Adrenal gland (tissue), 9 donors: ENCODE measurements at regions not wholly inside any gene's neighbourhood (a gene's known extent, or its start where the extent isn't known, plus 50 kb on each side); places are given as distances from the start of the nearest gene placed in this dataset.

ENCODE experiments used
- DNase-seq, 7 donors: peaks; one replicate each; pipeline ENCODE4 v3.0.0-alpha.2; 2019 to 2020
- H3K27ac ChIP-seq, 5 donors: fragments of 200-600 bp; sonication (generic) in 4 of 5; 1 replicate in 3 of 5; 2 replicates in 2 of 5; pipeline versions ENCODE4 v1.5.1 to v1.8.0; 2016 to 2020; ENCODE audit warnings: mild to moderate bottlenecking in 1 of 5
- H3K27me3 ChIP-seq: fragments of 200-600 bp; 2 replicates; pipeline ENCODE4 v1.8.0; 2021
- H3K36me3 ChIP-seq, 2 donors: fragments of 200-600 bp; replicated peaks in 1 of 2; 1 replicate in 1 of 2; 2 replicates in 1 of 2; pipeline versions ENCODE4 v1.5.1 to v1.8.0; 2018 to 2022
- H3K4me1 ChIP-seq, 2 donors: fragments of 200-600 bp; replicated peaks in 1 of 2; 1 replicate in 1 of 2; 2 replicates in 1 of 2; pipeline versions ENCODE4 v1.5.1 to v1.8.0; 2018 to 2021
- H3K4me3 ChIP-seq, 4 donors: fragments of 200-600 bp; sonication (generic) in 3 of 4; one replicate each; pipeline ENCODE4 v1.5.1; 2016 to 2018
- H3K9me3 ChIP-seq, 3 donors: fragments of 200-600 bp; sonication (generic) in 1 of 3; replicated peaks in 1 of 3; 1 replicate in 2 of 3; 2 replicates in 1 of 3; pipeline versions ENCODE4 v1.5.1 to v1.8.0; 2016 to 2021
- POLR2A ChIP-seq, 2 donors: fragments of 450-650 bp; IDR thresholded peaks; one replicate each; pipeline ENCODE4 v1.6.1; 2017; ENCODE audit warnings: antibody characterized with exemption in 2 of 2, mild to moderate bottlenecking in 2 of 2, moderate library complexity in 1 of 2
- WGBS, 4 donors: extraction: QIAGEN DNeasy Blood & Tissue Kit in 2 of 4; methylation state at CpG; one replicate each; pipeline versions ENCODE4 v1.1.5 to v1.1.7; 2013 to 2017; 5-methylcytosine and 5-hydroxymethylcytosine counted together
- intact Hi-C, 2 donors: fragments of 100-400 bp; cut with DNase I; formaldehyde crosslinking; loops; one replicate each; pipeline versions ENCODE4 v1.14.1 to v1.15.0; 2022 to 2023
- TF ChIP-seq, protein P1 (sequence below), 6 experiments: fragments of 450-650 bp in 4 of 6; fragments of 200-600 bp in 2 of 6; sonication (generic) in 1 of 6; IDR thresholded peaks; 1 replicate in 5 of 6; 2 replicates in 1 of 6; pipeline versions ENCODE4 v1.5.1 to v1.8.0; 2016 to 2021; ENCODE audit warnings: antibody characterized with exemption in 6 of 6, mild to moderate bottlenecking in 2 of 6, moderate library complexity in 1 of 6
- donor health status: healthy with polysubstance abuse.
- donor health status: Bipolar disorder and iron deficiency.
- donor health status: DM: yes; HTN: yes; CAD: no.
- donor health status: DM: no; HTN: no; CAD: no.
- donor health status: DM: no; HTN: no; CAD: no.

- Histone ChIP-seq H3K9me3 (no peaks in the 10 kb centered on the region), H3K36me3 (no peaks in the 10 kb centered on the region), H3K4me3 (no peak overlapping the region), H3K27ac (no peak overlapping the region), H3K4me1 (no peaks in the 10 kb centered on the region), H3K27me3 (no peaks in the 10 kb centered on the region)
- TF ChIP-seq, protein P1, sequence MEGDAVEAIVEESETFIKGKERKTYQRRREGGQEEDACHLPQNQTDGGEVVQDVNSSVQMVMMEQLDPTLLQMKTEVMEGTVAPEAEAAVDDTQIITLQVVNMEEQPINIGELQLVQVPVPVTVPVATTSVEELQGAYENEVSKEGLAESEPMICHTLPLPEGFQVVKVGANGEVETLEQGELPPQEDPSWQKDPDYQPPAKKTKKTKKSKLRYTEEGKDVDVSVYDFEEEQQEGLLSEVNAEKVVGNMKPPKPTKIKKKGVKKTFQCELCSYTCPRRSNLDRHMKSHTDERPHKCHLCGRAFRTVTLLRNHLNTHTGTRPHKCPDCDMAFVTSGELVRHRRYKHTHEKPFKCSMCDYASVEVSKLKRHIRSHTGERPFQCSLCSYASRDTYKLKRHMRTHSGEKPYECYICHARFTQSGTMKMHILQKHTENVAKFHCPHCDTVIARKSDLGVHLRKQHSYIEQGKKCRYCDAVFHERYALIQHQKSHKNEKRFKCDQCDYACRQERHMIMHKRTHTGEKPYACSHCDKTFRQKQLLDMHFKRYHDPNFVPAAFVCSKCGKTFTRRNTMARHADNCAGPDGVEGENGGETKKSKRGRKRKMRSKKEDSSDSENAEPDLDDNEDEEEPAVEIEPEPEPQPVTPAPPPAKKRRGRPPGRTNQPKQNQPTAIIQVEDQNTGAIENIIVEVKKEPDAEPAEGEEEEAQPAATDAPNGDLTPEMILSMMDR (IDR thresholded peaks at IDR 0.05): no peak
- TF ChIP-seq POLR2A (IDR thresholded peaks at IDR 0.05): no peak
- no peak for DNase-seq
- WGBS, 4 donors: 48 to 55% (median 54%) methylated on average over 2 of the region's 2 CpGs
- intact Hi-C loops: no loop called here
These were observed 760.9 kb upstream of the ACO1 start for GRCh38 chr9:31623511-31623910.

GRCh38 chr9:31629292-31629691 lies 755.2 kb upstream of the ACO1 start:
- no peaks in the 10 kb centered on the region for H3K9me3 ChIP-seq
- no peak for TF ChIP-seq POLR2A (IDR thresholded peaks at IDR 0.05)
- TF ChIP-seq, protein P1 (IDR thresholded peaks at IDR 0.05): no peak
- DNase-seq: no peak
- H3K4me1 ChIP-seq: no peaks in the 10 kb centered on the region
- no peak overlapping the region for H3K4me3 ChIP-seq
- H3K27me3 ChIP-seq: no peaks in the 10 kb centered on the region
- no peak overlapping the region for H3K27ac ChIP-seq
- no peaks in the 10 kb centered on the region for H3K36me3 ChIP-seq
- intact Hi-C loops: no loop called here

DNA sequence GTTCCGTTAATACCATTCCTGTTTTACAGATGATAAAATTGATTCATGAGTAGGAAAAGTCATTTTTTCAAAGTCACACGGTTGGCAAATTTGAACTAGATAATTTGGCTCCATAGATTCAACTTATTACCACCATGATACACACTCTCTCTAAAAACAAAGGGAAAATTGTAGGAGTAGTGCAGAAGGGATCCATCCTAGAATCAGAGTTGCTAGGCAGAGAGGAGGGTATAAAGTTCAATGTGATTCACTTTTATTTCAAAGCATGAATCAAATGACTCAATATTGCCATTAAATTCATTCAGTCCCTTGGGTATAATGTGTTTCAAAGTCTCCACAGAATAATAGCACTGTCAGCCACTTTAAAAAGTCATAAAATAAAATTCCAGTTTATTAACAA lies 747.2 kb upstream of the ACO1 start:
- DNase-seq: no peak
- Histone ChIP-seq H3K4me1 (no peaks in the 10 kb centered on the region), H3K9me3 (no peaks in the 10 kb centered on the region), H3K27me3 (no peaks in the 10 kb centered on the region), H3K4me3 (no peak overlapping the region), H3K27ac (no peak overlapping the region), H3K36me3 (no peaks in the 10 kb centered on the region)
- no peak for TF ChIP-seq POLR2A (IDR thresholded peaks at IDR 0.05)
- TF ChIP-seq, protein P1 (IDR thresholded peaks at IDR 0.05): no peak
- intact Hi-C loops: no loop called here
- 72 to 78% (median 77%) methylated on average over 2 of the region's 2 CpGs for WGBS, 4 donors

DNA sequence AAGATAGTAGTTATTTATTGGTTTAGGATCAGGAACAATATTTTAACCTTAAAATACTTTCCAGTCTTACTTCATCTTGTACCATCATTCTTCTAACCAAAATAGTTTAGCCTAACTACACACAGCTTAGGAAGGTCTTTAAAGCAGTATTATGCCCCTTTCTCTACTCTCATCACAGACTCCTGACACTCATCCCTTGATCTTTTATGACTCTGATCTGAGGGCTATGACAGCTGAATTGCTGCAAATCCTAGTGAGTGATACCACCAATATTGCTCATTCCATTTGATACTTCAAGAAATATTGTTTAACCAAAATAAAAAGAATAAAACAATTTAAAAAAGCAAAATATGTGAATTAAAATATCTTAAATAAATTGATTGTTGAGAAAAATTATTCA lies 746.6 kb upstream of the ACO1 start:
- TF ChIP-seq POLR2A (IDR thresholded peaks at IDR 0.05): no peak
- TF ChIP-seq, protein P1 (IDR thresholded peaks at IDR 0.05): no peak
- intact Hi-C loops: no loop called here
- Histone ChIP-seq H3K27me3 (no peaks in the 10 kb centered on the region), H3K4me1 (no peaks in the 10 kb centered on the region), H3K27ac (no peak overlapping the region), H3K4me3 (no peak overlapping the region), H3K9me3 (no peaks in the 10 kb centered on the region), H3K36me3 (no peaks in the 10 kb centered on the region)
- no peak for DNase-seq
